DOHH2 (cell line): ENCODE measurements at regions not wholly inside any gene's neighbourhood (a gene's known extent, or its start where the extent isn't known, plus 50 kb on each side); places are given as distances from the start of the nearest gene placed in this dataset.

Source experiments
- CTCF ChIP-seq: fragments of 200-600 bp; sonication (generic); IDR thresholded peaks from one replicate; pipeline ENCODE4 v1.5.1; 2014; ENCODE audit warnings: antibody characterized with exemption, mild to moderate bottlenecking, low read depth, low read length; ENCODE audit not compliant: poor library complexity, severe bottlenecking
- EZH2phosphoT487 ChIP-seq: fragments of 200-600 bp; sonication (generic); IDR thresholded peaks from 2 replicates; pipeline ENCODE4 v1.6.1; 2017; ENCODE audit warnings: borderline replicate concordance, mild to moderate bottlenecking, antibody characterized with exemption, low read length, moderate library complexity, mixed read lengths

- TF ChIP-seq CTCF (no peak), EZH2phosphoT487 (no peak)
These were observed 330.4 kb upstream of the DEPDC1 start for GRCh38 chr1:68827261-68827660.
